Activated naive CD8-positive, alpha-beta T cell treated with anti-CD3 and anti-CD28 coated beads for 36 hours (primary cell): ENCODE measurements at regions not wholly inside any gene's neighbourhood (a gene's known extent, or its start where the extent isn't known, plus 50 kb on each side); places are given as distances from the start of the nearest gene placed in this dataset.
A peak's percentile ranks its signal among the peaks of the same experiment; 100 is the strongest.
"Not testable (repeated sequence)": the region's sequence is repeated elsewhere in the genome, so short reads cannot be mapped to it uniquely, and the experiment has no call there.

ENCODE experiments used
- DNase-seq: peaks from one replicate; pipeline ENCODE4 v3.0.0; 2021
- H3K27ac Mint-ChIP-seq: one replicate; pipeline ENCODE4 v1.8.0; 2022; ENCODE audit warnings: mild to moderate bottlenecking, moderate library complexity, mixed read lengths
- H3K27me3 Mint-ChIP-seq: one replicate; pipeline ENCODE4 v1.8.0; 2022; ENCODE audit warnings: mild to moderate bottlenecking, mixed read lengths
- H3K36me3 Mint-ChIP-seq: one replicate; pipeline ENCODE4 v1.8.0; 2021; ENCODE audit warnings: mild to moderate bottlenecking, mixed read lengths
- H3K4me1 Mint-ChIP-seq: one replicate; pipeline ENCODE4 v1.8.0; 2021; ENCODE audit warnings: mixed read lengths
- H3K4me3 Mint-ChIP-seq: one replicate; pipeline ENCODE4 v1.8.0; 2022; ENCODE audit warnings: mild to moderate bottlenecking, moderate library complexity, mixed read lengths
- H3K9me3 Mint-ChIP-seq: one replicate; pipeline ENCODE4 v1.8.0; 2022; ENCODE audit warnings: mixed read lengths

- no peak overlapping the region for H3K4me3 Mint-ChIP-seq
- no peaks in the 10 kb centered on the region for H3K27me3 Mint-ChIP-seq
- DNase-seq, result no peak
- H3K4me1 Mint-ChIP-seq, result peaks cover 8% of the 10 kb centered on the region
- H3K27ac Mint-ChIP-seq, result no peak overlapping the region
- no peaks in the 10 kb centered on the region for H3K9me3 Mint-ChIP-seq
- H3K36me3 Mint-ChIP-seq, result no peaks in the 10 kb centered on the region
These were observed 177.1 kb downstream of the RNF144A start for GRCh38 chr2:7094231-7094741.

GRCh38 chr2:7096726-7097352 lies 179.6 kb downstream of the RNF144A start:
- no peaks in the 10 kb centered on the region for H3K36me3 Mint-ChIP-seq
- no peak overlapping the region for H3K4me3 Mint-ChIP-seq
- peaks cover 8% of the 10 kb centered on the region for H3K4me1 Mint-ChIP-seq
- no peaks in the 10 kb centered on the region for H3K27me3 Mint-ChIP-seq
- no peaks in the 10 kb centered on the region for H3K9me3 Mint-ChIP-seq
- no peak overlapping the region for H3K27ac Mint-ChIP-seq
- no peak for DNase-seq

- Mint-ChIP-seq H3K27ac (no peak overlapping the region), H3K4me3 (peak overlapping the region; percentile 59), H3K36me3 (no peaks in the 10 kb centered on the region), H3K27me3 (no peaks in the 10 kb centered on the region), H3K9me3 (no peaks in the 10 kb centered on the region), H3K4me1 (peaks cover 8% of the 10 kb centered on the region)
- peak; percentile 67 for DNase-seq
These were observed 180.2 kb downstream of the RNF144A start for GRCh38 chr2:7097353-7097895.

GRCh38 chr2:7098816-7099215 lies 181.6 kb downstream of the RNF144A start:
- no peak for DNase-seq
- H3K36me3 Mint-ChIP-seq, result no peaks in the 10 kb centered on the region
- H3K4me1 Mint-ChIP-seq, result peaks cover 8% of the 10 kb centered on the region
- no peak overlapping the region for H3K27ac Mint-ChIP-seq
- no peaks in the 10 kb centered on the region for H3K27me3 Mint-ChIP-seq
- H3K9me3 Mint-ChIP-seq, result no peaks in the 10 kb centered on the region
- H3K4me3 Mint-ChIP-seq, result no peak overlapping the region

- not testable (repeated sequence) for H3K36me3 Mint-ChIP-seq
These were observed 182.5 kb downstream of the RNF144A start for GRCh38 chr2:7099687-7100086.

GRCh38 chr2:7102826-7103225 lies 185.6 kb downstream of the RNF144A start:
- no peak for DNase-seq
- Mint-ChIP-seq H3K27me3 (no peaks in the 10 kb centered on the region), H3K9me3 (no peaks in the 10 kb centered on the region), H3K36me3 (peaks cover 6% of the 10 kb centered on the region), H3K4me3 (no peak overlapping the region), H3K4me1 (no peaks in the 10 kb centered on the region), H3K27ac (no peak overlapping the region)

More at GRCh38 chr2:7099687-7100086, 182.5 kb downstream of the RNF144A start:
- not testable (repeated sequence) for H3K27ac Mint-ChIP-seq, H3K27me3 Mint-ChIP-seq, H3K4me1 Mint-ChIP-seq, H3K9me3 Mint-ChIP-seq, H3K4me3 Mint-ChIP-seq, DNase-seq

GRCh38 chr2:7108792-7109532 lies 191.8 kb downstream of the RNF144A start:
- Mint-ChIP-seq H3K27ac (no peak overlapping the region), H3K4me3 (no peak overlapping the region), H3K27me3 (no peaks in the 10 kb centered on the region), H3K36me3 (peaks cover 15% of the 10 kb centered on the region), H3K4me1 (no peaks in the 10 kb centered on the region), H3K9me3 (peaks cover 3% of the 10 kb centered on the region)
- no peak for DNase-seq

GRCh38 chr2:7109533-7109885 lies 192.3 kb downstream of the RNF144A start:
- Mint-ChIP-seq H3K27me3 (no peaks in the 10 kb centered on the region), H3K27ac (no peak overlapping the region), H3K36me3 (peaks cover 16% of the 10 kb centered on the region), H3K4me3 (no peak overlapping the region), H3K9me3 (peaks cover 4% of the 10 kb centered on the region), H3K4me1 (no peaks in the 10 kb centered on the region)
- no peak for DNase-seq

GRCh38 chr2:7111626-7112025 lies 194.4 kb downstream of the RNF144A start:
- Mint-ChIP-seq H3K36me3 (peaks cover 16% of the 10 kb centered on the region), H3K9me3 (peaks cover 10% of the 10 kb centered on the region), H3K4me3 (no peak overlapping the region), H3K27ac (no peak overlapping the region), H3K4me1 (no peaks in the 10 kb centered on the region), H3K27me3 (no peaks in the 10 kb centered on the region)
- no peak for DNase-seq

GRCh38 chr2:7115364-7115763 lies 198.2 kb downstream of the RNF144A start:
- Mint-ChIP-seq H3K27me3 (no peaks in the 10 kb centered on the region), H3K4me1 (no peaks in the 10 kb centered on the region), H3K9me3 (peaks cover 10% of the 10 kb centered on the region), H3K27ac (no peak overlapping the region), H3K4me3 (no peak overlapping the region), H3K36me3 (peaks cover 16% of the 10 kb centered on the region)
- no peak for DNase-seq

GRCh38 chr2:7115906-7116305 lies 198.7 kb downstream of the RNF144A start:
- H3K9me3 Mint-ChIP-seq, result peaks cover 10% of the 10 kb centered on the region
- H3K4me3 Mint-ChIP-seq, result no peak overlapping the region
- H3K27ac Mint-ChIP-seq, result no peak overlapping the region
- no peak for DNase-seq
- peaks cover 16% of the 10 kb centered on the region for H3K36me3 Mint-ChIP-seq
- H3K27me3 Mint-ChIP-seq, result no peaks in the 10 kb centered on the region
- no peaks in the 10 kb centered on the region for H3K4me1 Mint-ChIP-seq

- no peak for DNase-seq
- H3K27me3 Mint-ChIP-seq, result no peaks in the 10 kb centered on the region
- no peaks in the 10 kb centered on the region for H3K4me1 Mint-ChIP-seq
- H3K9me3 Mint-ChIP-seq, result peaks cover 10% of the 10 kb centered on the region
- peaks cover 16% of the 10 kb centered on the region for H3K36me3 Mint-ChIP-seq
- no peak overlapping the region for H3K4me3 Mint-ChIP-seq
- H3K27ac Mint-ChIP-seq, result no peak overlapping the region
These were observed 199.3 kb downstream of the RNF144A start for GRCh38 chr2:7116511-7116910.

- H3K27me3 Mint-ChIP-seq, result no peaks in the 10 kb centered on the region
- no peak overlapping the region for H3K27ac Mint-ChIP-seq
- peaks cover 14% of the 10 kb centered on the region for H3K36me3 Mint-ChIP-seq
- no peak overlapping the region for H3K4me3 Mint-ChIP-seq
- no peak for DNase-seq
- peaks cover 10% of the 10 kb centered on the region for H3K9me3 Mint-ChIP-seq
- H3K4me1 Mint-ChIP-seq, result no peaks in the 10 kb centered on the region
These were observed 199.9 kb downstream of the RNF144A start for GRCh38 chr2:7117076-7117475.

GRCh38 chr2:7118606-7119131 lies 201.5 kb downstream of the RNF144A start:
- Mint-ChIP-seq H3K27me3 (no peaks in the 10 kb centered on the region), H3K36me3 (peaks cover 9% of the 10 kb centered on the region), H3K4me3 (no peak overlapping the region), H3K27ac (no peak overlapping the region), H3K4me1 (peaks cover 2% of the 10 kb centered on the region), H3K9me3 (peaks cover 10% of the 10 kb centered on the region)
- DNase-seq, result no peak

- Mint-ChIP-seq H3K4me3 (no peak overlapping the region), H3K4me1 (peaks cover 2% of the 10 kb centered on the region), H3K27me3 (no peaks in the 10 kb centered on the region), H3K9me3 (peaks cover 6% of the 10 kb centered on the region), H3K36me3 (peaks cover 5% of the 10 kb centered on the region), H3K27ac (no peak overlapping the region)
- no peak for DNase-seq
These were observed 202.1 kb downstream of the RNF144A start for GRCh38 chr2:7119132-7119835.
